ENCODE measurements at regions not wholly inside any gene's neighbourhood (a gene's known extent, or its start where the extent isn't known, plus 50 kb on each side); places are given as distances from the start of the nearest gene placed in this dataset.

DNA sequence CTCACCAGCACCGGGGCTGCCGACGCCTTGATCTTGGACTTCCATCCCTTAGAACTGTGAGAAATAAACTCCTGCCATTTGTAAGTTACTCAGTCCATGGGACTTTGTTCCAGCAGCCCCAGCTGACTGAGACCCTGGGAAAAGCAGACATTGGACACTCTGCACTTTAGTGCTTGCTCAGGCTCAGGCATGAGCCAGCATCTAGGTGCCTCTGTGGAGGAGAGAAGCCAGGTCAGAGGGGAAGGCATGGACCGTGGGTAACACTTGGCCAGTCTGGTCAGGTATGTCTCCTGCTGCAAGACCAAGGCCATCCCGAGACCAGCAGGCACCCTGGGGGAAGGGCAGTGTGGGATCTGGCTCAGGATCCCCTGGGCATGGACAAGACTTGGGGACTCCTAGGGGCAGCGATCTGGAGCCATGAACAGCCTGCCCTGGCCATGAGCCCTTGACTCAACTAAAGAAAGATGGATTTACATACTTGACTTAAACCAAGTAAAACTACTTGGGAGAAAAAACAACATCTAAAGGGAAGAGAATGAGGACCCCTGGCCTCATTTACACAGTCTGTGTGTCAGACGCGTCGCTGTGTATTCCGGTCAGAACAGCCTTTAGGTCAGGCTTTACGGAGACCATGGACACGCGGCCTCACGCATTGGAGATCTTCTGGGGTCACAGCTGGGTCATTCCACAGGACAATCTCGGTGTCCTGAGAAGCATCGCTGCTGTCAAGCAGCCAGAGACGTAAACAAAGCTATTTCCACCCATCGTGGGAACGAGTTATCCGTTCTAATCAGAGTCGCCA, 497.1 kb downstream of the BRD1 start:
- no peak for DNase-seq

DNA sequence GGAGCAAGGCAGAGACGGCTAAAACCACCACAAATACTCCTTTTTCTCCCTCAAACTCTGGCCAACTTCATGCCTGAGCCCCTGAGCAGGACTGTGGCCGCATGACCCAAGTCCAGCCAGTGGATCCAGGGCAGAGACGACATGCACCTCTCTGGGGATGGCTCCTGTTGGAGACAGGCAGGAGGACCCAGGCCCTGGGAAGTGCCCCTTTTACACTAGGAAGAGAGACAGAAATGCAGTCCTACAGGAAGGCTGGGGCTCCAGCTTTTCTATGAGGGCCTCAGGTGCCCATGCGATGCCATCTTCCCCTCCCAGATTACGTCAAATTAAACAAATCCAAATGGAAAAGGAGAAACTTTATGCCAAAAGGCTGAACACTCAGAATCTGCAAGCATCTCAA, 498.0 kb downstream of the BRD1 start:
- DNase-seq: no peak

DNA sequence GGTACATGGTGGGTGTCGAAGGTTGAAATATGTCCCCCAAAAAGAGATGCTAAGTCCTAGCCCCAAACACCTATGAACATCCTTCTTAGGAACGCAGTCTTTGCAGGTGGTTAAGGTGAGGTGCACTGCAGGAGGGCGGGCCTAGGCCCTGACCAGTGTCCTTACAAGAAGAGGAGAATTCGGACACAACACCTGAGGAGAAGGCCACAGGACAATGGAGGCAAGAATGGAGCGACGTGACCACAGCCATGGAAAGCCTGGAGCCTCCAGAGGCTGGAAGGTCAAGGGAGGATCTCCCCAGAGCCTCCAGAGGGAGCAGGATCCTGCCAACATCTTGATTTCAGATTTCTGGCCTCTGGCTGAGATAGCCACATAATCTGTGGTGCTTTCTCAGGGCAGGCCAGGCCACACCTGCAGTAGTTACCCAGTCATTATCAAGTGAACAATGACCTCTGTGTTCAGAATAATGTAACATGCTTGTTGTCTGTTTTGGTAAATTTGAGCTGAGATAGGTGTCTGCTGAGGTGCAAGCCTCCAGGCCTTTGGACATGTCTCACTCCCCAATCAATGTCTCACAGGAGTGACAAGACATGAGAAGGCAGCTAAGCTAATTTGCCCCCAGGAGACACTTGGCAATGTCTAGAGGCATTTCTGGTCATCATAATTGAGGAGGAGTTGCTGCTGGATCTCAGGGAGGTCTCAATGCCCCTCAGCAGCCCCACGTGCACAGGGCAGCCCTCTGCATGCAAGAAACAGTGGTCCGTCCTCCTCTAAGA, 498.9 kb downstream of the BRD1 start:
- DNase-seq: no peak

DNA sequence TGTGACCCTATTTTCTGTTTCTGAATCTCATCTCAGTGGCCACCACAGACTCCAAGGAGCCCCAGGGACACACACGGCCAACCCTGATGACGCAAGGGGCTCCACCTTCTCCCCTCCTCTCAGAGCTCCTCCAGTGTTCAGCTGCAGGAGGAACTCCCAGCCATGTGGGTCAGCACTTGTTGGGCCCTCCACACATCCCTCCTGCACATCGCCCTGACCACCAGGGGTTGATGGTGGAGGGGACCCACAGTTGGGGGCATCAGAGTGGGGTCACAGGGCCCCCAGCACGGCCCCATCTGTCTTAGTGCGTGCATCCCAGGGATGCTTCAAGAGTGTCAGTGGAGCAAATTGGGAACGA, 499.6 kb downstream of the BRD1 start:
- no peak for DNase-seq

DNA sequence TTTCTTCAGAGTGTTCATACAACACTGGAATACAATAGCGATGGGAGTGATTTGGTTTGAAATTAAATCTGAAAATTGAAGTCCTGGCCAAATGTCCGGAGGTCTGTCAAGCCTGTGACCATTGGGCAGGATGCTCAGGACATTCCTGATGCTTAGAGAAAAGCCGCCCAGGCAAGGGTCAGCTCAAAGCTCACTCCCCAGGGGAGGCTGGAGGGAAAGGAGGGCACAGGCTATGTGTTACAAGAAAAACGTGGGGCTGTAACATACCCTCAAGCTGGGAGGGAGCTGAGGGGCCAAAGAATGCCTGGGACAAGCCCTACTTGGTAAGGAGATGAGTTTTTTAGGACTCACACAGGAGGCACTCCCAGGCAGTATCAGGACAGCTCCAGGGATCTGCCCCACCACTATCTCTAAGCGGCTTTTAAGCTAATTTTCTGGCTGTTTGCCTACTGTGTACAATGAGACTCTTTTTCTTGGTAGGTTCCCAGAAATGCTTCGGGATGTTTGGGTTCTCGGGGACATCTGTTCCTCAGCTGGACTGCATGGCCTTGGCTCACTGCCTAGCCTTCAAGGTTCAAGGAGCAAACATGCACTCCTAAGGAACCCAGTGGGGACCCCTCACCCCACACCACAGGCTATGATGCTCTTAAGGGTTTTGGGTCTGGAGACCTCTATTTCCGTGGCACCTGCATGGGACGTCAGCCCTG, 500.1 kb downstream of the BRD1 start:
- DNase-seq: no peak

DNA sequence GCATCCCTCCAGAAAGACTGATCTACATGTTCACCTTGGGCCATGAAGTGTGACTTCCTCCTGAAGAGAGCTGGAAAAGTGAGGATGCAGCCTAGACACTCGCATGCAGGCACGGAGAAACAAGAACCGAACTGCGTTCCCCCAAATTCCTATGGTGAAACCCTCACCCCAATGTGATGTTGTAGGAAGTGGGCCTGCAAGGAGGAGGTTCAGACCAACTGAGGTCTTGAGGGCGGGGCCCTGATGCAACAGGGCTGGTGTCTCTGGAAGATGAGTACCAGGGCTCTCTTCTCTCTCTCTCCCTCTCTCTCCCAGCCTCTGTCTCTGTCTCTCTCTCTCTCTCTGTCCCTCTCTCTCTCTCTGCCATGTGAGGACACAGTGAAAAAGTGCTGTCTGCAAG, 501.1 kb downstream of the BRD1 start:
- DNase-seq: no peak

DNA sequence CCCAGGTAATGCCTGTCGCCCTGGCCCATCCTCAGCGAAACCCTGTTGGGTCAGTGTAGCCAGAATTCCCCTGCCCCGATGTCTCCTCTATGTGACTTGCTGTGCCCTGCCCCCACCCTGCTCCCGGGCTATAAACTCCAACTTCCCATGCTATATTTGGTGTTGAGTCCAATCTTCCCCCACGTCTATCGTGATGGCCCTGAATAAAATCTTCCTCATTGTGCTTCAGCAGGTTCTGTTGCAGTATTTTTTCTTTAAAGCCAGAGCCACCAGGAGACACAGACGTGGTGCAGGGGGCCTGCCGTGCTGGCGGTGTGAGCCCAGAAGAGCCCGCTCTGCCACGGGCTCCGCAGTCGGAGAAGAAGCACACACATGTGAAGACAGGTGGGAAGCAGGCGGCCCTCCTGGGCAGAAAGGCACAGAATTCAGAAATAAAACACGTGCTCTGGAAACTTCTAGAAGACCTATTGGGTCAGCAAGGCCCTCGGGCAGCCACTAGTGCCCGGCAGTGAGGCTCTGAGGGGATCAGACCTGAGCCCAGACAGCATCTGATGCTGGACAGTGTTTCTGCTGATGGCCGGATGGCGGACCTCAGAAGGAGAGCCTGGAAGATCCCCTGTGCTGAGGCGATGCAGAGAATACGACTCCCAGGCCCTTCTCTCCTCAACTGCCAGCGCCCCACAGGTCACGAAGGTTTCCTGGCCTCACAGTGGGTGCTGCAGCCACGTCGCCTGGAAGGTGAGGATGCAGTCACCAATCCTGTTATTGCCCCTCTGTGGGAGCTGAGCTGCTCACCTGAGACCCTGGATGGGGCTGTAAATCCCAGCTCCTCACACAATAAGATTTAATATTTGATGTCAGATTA, 501.9 kb downstream of the BRD1 start:
- no peak for DNase-seq

DNA sequence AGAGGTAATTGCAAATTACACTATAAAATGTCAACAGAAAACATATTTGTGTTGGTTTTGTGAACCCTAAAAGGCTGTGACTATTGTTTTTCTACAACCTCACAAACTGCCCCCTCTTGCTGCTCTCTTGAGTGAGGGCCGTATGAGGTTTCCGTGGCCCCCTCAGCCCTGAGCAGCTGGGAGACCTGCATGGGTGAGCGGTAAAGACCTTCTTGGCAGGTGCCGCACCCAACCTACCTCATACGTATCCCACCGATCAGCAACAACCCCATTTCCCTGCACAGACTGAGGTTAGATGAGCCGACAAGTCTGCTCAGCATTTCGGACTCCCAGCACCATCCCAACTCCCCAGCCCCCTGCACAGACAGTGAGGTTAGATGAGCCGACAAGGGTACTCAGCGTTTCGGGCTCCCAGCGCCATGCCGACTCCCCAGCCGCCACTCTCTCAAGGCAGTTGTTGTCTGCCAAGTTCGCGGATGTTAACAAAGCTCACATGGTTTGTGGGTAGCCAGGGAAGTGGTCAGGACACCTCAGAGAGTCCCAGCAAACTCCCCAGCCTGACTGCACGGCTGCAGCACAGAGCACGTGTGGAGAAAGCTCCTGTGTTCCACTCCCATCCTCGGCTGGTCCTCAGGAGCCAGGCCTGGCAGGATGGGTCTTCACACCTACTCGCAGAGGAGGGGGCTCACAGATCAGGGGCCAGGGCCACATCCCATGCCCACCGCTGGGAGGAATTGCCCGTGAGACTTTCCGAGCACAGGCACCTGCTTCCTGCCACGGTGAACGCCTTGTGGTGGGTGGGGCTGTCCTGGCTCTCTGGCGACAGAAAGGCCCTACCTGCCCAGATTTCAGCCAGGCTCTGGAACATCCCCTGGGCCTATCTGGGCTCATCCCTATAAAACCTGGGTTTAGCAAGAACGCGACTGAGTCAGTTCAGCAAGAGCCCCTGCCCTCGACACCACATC, 502.9 kb downstream of the BRD1 start:
- no peak for DNase-seq

DNA sequence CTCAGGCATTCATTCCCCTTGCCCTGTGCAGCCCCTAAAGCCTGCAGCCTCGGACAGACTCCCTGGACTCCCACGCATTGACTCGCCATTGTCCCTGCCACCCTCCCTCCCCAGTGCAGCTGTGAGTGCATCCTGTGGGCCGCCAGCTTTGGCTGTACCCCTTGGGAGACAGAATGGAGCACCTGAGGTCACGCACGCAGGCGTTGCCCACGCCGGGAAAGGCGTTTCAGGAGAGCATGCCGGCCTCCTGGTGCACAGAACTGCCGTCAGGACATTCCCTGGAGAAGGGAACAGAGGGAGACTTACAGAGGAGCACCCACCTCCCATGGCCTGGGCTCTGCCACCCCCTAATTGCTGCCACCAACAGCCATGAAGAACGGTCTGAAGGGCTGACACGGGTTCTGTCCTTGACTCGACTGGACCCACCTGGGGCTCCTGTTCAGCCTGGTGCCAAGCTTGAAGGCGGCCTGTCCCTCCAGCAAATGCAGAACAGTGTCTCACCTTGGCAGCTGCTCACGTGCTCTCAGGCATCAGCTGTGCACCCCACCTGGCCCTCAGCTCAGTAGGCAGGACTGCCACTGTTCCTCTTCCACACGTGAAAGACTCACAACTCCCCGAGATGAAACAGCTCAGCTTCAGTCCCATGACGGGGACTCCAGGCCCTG, 503.8 kb downstream of the BRD1 start:
- no peak for DNase-seq

DNA sequence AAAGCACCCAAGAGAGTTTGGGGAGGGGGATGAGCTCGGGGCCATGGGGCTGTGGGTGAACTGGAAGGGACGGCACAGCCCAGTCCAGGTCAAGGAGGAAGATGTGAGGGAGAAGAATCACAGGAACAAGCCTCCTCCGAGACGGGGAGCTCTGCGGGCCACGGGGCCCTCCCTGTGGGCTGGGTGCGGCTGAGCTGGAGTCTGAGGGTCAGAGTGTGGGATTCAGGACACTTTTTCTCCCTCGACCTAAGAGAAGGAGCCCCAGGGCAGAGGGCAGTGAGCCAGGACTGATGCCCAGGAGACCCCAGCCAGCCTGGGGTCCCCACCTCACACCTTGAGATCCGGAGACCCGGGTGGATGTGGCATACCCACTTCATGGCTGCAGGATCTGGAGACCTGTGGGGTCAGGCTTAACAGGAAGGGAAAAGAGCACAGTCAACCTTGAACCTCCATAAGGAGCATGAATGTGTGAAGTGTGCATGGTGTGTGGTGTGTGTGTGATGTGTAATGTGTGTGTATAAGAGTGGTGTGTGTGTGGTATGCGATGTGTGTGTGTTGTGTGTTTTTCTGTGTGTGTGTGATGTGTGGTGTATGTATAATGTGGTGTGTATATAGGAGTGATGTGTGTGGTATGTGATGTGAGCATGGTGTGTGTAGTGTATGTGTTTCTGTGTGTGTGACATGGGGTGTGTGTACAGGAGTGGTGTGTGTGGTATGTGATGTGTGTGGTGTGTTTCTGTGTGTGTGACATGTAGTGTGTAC, 504.6 kb downstream of the BRD1 start:
- no peak for DNase-seq

DNA sequence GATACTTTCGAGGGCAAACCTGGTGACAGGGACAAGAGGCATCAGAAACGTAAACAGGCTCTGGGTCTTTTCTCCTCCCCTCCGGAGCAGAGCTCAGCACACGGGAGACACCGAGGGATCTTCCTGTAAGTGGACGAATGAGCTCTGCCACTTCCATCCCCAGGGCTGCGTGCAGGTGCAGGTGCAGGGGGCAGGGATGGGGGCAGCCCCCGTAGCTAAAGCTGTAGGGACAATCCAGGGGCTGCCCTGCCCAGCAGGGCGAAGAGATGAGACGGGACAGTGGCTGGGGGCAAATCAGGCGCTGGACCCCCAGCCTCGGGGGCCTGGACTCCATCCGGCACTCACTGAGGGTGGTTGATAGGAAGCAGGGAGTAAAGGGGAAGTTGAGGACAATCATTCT, 505.4 kb downstream of the BRD1 start:
- DNase-seq: no peak

DNA sequence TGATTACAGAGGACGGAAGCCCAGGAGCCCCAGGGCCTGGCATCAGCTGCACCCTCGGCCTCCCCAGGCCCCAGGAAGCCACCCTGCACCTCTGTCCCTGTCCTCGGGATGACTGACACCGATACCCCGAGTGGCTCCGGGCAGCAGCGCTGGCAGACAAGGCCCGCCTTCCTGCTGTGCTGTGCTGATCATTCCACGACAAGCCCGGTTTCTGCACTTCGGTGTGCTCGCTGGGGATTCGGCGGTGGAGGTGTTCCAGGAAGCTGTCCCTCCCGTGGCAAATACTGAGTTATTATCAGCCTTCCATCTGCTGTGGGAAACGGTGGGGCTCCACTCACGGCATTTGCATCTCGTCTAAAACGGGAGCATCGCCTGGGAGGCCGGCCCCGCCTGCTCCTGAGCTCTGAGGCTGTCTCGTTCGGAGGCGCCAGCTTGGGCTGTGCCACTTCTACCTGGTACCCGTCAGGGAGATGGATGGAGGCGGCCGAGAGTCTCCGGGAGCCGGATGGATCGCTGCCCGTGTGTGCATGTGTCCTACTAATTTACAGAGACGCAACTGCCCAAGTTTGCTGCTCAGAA, 506.1 kb downstream of the BRD1 start:
- no peak for DNase-seq

DNA sequence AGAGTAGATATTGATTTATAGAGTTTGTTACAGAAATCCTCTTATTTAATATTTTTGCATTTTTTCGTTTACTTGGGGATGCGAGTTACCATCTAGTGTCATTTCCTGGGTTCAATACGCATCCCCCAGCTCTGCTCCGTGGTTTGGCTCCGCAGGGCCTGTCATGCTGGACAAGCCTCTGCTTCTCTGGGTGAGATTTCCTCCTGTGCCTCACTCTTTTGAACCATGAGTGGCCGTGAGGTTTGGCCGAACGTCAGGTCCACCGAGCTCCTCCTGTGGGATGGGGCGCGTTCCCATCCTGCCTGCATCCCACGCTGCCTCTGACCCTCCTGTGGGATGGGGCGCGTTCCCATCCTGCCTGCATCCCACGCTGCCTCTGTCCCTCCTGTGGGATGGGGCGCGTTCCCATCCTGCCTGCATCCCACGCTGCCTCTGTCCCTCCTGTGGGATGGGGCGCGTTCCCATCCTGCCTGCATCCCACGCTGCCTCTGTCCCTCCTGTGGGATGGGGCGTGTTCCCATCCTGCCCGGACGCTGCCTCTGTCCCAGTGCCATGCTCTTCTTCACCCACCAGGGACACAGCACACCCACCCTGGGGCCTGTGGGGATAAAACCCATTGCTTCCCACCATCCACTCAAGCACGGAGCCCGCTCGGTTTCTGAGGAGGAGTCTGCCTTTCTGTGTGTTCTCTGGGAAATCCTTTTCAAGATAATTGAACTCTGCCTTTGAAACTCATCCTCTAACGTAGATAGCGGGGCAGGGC, 506.8 kb downstream of the BRD1 start:
- DNase-seq: no peak

DNA sequence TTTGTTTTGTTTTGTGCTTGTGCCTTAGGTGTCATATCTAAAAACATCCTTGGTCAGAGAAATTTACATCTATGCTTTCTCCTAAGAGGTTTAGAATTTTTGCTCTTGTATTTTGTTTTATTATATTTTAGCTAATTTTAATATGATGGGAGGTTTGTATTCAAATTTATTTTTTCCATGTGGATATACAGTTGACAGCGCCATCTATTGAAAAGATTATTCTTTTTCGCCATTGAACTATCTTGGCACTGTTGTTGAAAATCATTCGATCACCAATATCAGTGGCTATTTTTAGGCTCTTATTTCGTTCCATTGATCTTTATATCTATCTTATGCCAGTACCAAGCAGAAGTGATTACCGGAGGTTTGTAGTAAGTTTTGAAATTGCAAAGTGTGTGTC, 510.3 kb downstream of the BRD1 start:
- DNase-seq: no peak

DNA sequence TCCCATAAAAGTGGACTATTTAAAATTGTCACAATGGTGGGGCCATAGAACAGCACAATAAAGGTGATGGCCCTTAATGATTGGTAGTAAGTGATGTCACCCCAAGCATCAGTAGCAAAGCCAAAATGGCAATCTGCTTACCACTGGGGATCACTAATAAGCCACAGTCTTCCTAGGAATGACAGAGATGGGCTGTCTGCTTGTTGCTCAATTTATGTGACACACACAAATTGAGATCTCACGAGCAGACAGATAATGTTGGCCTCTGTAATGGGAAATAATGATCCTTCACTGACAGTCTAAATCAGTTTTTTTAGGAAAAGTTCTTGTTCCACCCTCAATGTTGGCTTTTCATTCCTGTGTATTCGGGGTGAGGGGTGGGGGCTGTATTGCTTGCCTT, 515.1 kb downstream of the BRD1 start:
- DNase-seq: no peak

DNA sequence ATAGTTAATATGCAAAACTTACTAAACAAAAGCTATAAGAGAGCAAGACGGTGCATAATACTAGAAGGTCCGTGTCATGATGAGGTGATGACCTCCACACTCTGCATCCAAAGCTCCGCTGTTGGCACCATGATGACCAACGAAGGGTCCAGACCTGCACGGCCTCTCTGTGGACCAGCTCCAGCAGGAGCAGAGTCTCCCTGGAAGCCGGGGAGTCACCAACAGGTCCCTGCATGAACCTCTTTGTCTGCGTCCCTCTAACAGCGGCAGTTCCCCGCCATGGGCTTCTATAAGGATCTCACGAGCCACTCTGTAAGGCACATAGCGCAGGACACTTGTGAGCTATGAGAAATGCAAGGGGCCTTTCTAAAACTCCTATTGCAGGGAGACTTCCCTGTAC, 517.3 kb downstream of the BRD1 start:
- DNase-seq: no peak

DNA sequence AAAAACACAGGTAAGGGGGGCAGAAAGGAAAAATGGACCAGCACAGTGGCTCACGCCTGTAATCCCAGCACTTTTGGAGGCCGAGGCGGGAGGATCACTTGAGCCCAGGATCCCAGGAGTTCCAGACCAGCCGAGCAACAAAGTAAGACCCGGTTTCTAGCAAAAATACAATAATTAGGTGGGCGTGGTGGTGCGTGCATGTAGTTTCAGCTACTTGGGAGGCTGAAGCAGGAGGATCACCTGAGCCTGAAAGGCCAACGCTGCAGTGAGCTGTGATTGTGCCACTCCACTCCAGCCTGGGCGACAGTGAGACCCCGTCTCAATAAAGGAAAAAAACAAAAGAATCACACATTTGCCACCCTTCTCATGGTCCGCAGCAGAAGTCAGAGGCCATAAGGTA, 519.4 kb downstream of the BRD1 start:
- no peak for DNase-seq

DNA sequence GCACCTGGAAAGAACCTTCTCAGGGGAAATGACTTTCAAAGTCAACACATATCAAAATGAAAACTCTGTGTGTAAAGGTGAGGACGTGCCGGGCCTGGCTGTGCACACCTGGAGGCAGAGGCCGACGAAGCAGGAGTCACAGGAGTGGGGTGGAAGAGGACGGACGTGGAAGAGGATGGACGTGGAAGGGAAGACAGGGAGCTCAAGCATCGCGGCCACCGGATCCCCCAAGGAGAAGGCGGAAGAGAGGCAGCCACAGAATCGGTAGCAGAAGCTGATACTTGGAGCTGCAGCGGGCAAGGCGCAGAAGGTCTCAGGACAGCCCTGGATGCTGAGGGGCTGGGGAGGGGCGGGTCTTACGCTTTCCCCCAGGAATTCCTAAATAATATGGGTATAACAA, 519.8 kb downstream of the BRD1 start:
- DNase-seq: no peak

DNA sequence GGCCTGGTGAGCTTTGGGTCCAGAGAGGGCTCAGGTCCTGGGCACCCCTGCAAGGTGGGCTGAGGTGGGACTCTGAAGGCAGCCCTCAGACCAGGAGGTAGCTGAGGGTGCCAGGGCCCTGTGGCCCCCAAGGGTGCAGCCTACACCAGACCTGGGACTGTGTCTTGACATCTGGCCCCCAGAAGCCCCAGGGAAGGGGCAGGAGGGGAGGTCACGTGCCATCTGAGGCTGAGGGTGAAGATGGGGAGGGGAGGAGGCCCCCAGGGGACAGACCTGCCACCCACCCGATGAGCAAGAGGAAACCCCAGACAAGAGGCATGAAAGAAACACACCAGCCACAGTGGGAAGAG, 520.2 kb downstream of the BRD1 start:
- DNase-seq: no peak
